HG02981 (cell line): ENCODE measurements at regions not wholly inside any gene's neighbourhood (a gene's known extent, or its start where the extent isn't known, plus 50 kb on each side); places are given as distances from the start of the nearest gene placed in this dataset.
"Not testable (repeated sequence)": the region's sequence is repeated elsewhere in the genome, so short reads cannot be mapped to it uniquely, and the experiment has no call there.

ENCODE experiments used
- ATAC-seq: cut with Tn5 transposase; IDR thresholded peaks from one replicate; pipeline ENCODE4 v1.9.1; 2021; ENCODE audit warnings: mild to moderate bottlenecking, moderate library complexity; ENCODE audit not compliant: unreplicated experiment

DNA sequence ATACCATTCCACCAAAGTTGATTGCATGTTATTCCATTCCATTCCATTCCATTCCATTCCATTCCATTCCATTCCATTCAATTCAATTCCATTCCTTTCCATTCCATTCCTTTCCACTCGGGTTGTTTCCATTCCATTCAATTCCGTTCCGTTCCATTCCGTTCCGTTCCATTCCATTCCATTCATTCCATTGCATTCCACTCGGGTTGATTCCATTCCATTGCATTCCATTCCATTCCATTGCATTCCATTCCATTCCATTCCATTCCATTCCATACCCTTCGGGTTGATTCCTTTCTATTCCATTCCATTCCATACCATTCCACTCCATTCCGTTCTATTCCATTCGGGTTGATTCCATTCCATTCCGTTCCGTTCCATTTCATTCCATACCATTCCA lies 166.9 kb downstream of the CWH43 start:
- peak; percentile 22 for ATAC-seq

GRCh38 chr4:49154308-49155103 lies 168.4 kb downstream of the CWH43 start:
- peak; percentile 64 for ATAC-seq

GRCh38 chr4:49155270-49155669 lies 169.2 kb downstream of the CWH43 start:
- ATAC-seq: not testable (repeated sequence)

DNA sequence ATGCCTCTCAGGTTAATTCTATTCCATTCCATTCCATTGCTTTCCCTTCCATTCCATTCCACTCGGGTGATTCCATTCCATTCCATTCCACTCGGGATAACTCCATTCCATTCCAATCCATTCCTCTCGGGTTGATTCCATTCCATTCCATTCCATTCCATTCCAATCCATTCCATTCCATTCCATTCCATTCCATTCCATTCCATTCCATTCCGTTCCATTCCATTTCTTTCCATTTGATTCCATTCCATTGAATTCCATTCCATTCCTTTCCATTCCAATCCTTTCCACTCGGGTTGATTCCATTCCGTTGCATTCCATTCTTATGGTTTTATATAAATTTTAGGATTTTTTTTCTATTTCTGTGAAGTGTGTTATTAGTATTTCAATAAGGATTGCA lies 170.2 kb downstream of the CWH43 start:
- ATAC-seq: not testable (repeated sequence)

DNA sequence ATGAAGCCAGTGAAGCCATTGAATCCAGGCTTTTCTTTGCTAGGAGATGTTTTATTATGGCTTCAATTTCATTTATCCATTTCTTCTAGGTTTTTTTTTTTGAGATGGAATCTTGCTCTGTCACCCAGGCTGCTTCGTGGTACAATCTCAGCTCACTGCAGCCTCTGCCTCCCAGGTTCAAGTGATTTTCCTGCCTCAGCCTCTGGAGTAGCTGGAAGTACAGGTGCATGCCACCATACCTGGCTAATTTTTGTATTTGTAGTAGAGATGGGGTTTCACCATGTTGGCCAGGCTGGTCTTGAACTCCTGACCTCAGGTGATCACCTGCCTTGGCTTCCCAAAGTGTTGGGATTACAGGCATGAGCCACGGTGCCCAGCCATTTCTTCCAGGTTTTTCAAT lies 171.6 kb downstream of the CWH43 start:
- not testable (repeated sequence) for ATAC-seq

DNA sequence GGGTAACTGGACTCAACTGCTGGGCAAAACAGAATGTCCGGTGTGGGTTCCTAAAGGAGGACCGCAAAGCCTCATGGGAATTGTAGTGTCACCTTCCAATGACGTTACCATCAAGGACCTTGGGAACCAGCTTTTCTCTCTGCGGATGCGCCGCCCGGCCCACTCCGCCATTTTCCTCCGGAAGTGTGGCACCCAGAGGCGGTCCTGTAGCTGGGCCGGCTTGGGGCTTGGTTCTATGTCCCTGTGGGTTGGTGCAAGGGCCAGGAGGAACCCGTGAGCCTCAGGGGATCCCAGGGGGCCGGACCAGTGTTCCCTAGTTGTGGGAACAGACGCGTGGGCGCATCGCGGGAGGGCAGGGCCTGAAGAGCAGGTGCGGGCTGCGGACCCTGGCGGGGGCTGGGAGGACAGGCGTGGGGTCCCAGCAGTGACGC lies 175.1 kb downstream of the CWH43 start:
- not testable (repeated sequence) for ATAC-seq

- ATAC-seq: not testable (repeated sequence)
These were observed 178.8 kb downstream of the CWH43 start for GRCh38 chr4:49164916-49165315.

GRCh38 chr4:49177847-49178246 lies 191.8 kb downstream of the CWH43 start:
- not testable (repeated sequence) for ATAC-seq

DNA sequence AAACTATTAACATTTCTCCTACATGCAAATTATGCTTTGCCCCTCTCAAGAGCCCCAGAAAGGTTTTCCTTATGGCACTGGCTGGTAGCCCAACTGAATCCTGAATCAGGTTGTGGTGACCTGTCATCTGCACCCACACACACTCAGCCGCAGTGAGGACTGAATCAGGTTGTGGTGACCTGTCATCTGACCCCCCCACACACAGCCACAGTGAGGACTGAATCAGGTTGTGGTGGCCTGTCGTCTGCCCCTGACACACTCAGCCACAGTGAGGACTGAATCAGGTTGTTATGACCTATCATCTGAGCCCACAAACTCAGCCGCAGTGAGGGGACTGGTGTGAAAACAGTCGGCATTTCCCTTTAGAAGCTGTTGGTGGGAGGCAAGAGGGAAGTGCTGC lies 195.0 kb downstream of the CWH43 start:
- not testable (repeated sequence) for ATAC-seq

DNA sequence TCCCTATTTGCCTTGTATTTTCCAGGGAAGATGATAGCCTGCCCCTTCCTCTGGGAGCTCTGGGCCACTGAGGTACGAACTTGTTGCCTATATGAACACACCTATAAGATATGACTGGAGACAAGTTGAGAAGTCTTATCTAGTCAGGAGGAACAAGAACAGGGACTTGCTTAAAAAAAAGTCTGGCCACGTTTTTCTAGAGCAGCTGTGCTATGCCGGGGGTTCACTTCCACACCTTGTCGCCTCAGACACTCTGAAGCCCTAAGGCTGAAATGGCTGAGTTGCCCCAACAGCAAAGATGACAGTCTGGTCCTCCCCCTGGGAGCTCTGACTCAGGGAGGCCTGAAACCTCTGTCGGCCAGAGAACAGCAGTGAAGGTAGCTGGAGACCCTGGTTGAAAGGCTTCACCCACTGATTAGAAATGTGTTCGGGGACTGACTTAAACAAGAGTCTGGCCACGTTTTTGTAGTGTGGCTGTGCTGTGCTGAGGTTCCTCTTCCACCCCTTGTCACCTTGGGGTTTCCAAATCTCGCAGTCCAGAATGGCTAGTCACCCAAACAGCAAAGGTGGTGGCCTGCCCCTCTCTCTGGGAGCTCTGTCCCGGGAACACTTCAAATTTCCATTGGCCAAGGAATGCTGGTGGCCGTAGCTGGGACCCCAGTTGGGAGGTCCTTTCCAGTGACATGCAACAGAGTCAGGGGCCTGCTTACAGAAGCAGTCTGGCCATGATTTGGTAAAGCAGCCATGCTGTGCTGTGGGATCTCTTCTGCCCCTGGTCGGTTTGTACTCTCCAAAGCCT lies 225.5 kb downstream of the CWH43 start:
- ATAC-seq: not testable (repeated sequence)

DNA sequence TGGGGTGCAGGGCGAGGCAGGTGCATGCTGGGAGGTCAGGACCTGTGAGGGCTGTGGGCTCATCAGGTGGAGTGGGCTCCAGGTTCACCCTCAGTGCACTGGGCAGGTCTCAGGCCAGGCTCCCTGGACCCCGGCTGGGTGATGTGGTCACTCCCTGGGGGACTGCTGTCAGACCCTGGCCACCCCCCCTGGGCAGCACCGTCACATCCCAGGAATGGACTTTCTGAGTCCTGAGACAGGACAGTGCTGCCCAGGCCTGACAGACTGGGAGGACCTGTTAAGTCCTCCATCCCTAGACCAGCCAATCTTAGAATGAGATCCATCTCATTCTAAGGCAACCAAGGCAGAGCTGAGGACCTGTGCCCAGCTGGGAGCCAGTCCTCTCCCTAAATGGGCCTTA lies 227.2 kb downstream of the CWH43 start:
- not testable (repeated sequence) for ATAC-seq

- ATAC-seq: not testable (repeated sequence)
These were observed 227.7 kb downstream of the CWH43 start for GRCh38 chr4:49213750-49214149.

DNA sequence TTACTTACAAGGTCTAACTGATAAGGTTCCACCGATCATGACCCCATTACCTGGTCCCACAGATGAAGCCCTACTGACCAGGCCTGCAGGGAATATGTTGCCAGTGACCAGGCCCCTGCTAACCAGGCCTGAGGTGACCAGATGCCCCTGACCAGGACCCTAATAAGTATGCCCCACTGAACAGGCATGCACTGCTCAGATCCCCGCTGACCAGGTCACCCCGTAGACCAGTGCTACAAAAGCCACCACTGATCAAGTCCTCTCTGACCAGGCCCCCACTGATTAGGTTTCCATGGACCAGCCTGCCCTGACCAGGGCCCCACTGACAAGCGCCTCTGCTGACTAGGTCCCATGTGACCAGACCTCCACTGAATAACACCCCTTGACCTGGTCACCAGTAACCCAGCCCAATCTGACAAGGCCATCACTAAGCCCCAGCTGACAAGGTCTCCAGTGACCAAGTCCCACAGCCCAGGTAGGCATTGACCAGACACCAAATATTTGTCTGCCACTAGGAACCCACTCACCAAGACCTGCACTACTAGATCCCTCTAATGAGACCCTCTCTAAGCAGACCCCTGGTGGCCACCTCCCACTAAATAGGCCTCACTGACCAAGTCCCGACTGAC lies 228.5 kb downstream of the CWH43 start:
- not testable (repeated sequence) for ATAC-seq

DNA sequence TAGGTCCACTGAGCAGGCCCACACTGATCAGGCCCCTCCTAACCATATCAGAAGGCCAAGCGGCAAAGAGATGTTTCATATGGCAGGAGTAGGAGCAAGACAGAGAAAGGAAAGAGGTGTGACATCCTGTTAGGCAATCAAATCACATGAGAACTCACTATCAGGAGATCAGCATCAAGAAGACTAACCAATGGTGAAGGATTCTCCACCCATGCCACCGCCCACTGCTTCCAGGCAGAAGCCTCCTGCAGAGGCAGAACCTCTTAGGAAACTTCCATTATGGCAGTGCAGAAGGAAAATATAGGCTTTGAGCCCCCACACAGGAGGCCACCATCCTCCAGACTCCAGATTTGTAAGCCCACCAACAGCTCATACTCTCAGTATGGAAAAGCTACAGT lies 229.0 kb downstream of the CWH43 start:
- ATAC-seq: not testable (repeated sequence)

DNA sequence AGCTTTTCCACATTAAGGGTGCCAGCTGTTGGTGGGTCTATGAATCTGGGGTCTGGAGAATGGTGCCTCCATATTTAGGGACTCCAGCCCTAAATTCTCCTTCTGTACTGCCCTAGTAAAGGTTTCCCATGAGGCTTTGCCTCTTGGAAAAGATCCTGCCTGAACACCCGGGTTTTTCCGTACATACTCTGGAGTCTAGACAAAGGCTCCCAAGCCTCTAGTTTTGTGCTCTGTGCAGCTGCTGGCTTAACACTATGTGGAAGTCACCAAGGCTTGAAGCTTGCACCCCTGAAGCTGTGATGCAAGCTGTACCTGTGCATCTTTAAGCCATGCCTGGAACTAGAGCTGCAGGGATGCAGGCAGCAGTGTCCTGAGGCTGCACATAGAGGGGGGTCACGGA lies 230.5 kb downstream of the CWH43 start:
- not testable (repeated sequence) for ATAC-seq

- ATAC-seq: no peak
These were observed 231.4 kb downstream of the CWH43 start for GRCh38 chr4:49217492-49217891.

DNA sequence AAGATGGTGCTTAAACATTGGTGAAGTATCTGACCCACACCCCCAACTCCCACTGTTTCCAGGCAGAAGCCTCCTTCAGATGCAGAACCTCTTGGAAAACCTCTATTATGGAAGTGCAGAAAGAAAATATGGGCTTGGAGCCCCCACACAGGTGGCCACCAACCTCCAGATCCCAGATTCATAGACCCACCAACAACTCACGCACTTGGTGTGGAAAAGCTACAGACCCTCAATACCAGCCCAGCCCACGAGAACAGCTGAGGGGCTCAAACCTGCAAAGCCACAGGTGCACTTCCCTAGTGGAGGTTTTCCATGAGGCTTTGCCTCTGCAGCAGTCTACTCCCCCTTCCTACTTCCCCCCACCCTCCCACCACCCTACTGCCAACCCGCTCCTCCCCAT lies 232.0 kb downstream of the CWH43 start:
- not testable (repeated sequence) for ATAC-seq

DNA sequence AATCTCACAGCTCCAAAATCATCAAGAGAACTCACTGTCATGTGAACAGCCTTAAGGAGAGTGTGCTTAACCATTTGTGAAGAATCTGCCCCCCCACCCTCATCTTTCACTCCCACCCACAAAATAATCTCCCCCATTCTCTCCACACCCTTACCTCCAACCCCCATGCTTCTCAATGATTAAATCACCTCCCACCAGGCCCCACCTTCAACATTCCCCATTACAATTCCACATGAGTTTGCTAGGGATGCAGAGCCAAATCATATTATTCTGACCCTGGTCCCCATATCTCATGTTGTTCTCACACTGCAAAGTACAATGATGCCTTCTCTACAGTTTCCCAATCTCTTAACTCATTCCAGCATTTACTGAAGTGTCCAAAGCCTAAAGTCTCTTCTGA lies 232.9 kb downstream of the CWH43 start:
- ATAC-seq: not testable (repeated sequence)

GRCh38 chr4:49219489-49220225 lies 233.6 kb downstream of the CWH43 start:
- not testable (repeated sequence) for ATAC-seq

GRCh38 chr4:49221209-49221608 lies 235.1 kb downstream of the CWH43 start:
- no peak for ATAC-seq

GRCh38 chr4:49222810-49223209 lies 236.7 kb downstream of the CWH43 start:
- ATAC-seq: not testable (repeated sequence)
